Kidney (tissue), 13 donors: ENCODE measurements at regions not wholly inside any gene's neighbourhood (a gene's known extent, or its start where the extent isn't known, plus 50 kb on each side); places are given as distances from the start of the nearest gene placed in this dataset.
"Not testable (repeated sequence)": the region's sequence is repeated elsewhere in the genome, so short reads cannot be mapped to it uniquely, and the experiment has no call there.

Experiments used
- DNase-seq, 5 donors: peaks; one replicate each; pipeline ENCODE4 v3.0.0-alpha.2; 2013 to 2020
- FAIRE-seq: peaks from 2 replicates; lab custom pipeline; 2012; peaks lifted over from hg19 to GRCh38; lab: Jason Lieb, UNC
- H3K27ac ChIP-seq, 2 donors: one replicate each; pipeline ENCODE4 v1.7.0; 2013; ENCODE audit warnings: low read depth in 2 of 2, low read length in 2 of 2, inconsistent platforms in 1 of 2
- H3K27me3 ChIP-seq: one replicate; pipeline ENCODE4 v1.7.1; 2013; ENCODE audit warnings: low read length, inconsistent platforms; ENCODE audit not compliant: control insufficient read depth, insufficient read depth
- H3K36me3 ChIP-seq, 3 donors: one replicate each; pipeline versions ENCODE4 v1.7.0 to v1.7.1; 2013; ENCODE audit warnings: low read length in 3 of 3, control low read depth in 1 of 3, inconsistent platforms in 1 of 3; ENCODE audit not compliant: insufficient read depth in 3 of 3, control insufficient read depth in 2 of 3
- H3K4me1 ChIP-seq, 3 donors: one replicate each; pipeline versions ENCODE4 v1.7.0 to v1.7.1; 2013; ENCODE audit warnings: low read length in 3 of 3, inconsistent platforms in 1 of 3, low read depth in 1 of 3; ENCODE audit not compliant: control insufficient read depth in 2 of 3, insufficient read depth in 2 of 3
- H3K4me3 ChIP-seq, 3 donors: one replicate each; pipeline versions ENCODE4 v1.7.0 to v1.8.1; 2013; ENCODE audit warnings: low read length in 3 of 3, control low read depth in 1 of 3, inconsistent platforms in 1 of 3
- H3K9ac ChIP-seq, 3 donors: one replicate each; pipeline versions ENCODE4 v1.7.0 to v1.7.1; 2013; ENCODE audit warnings: low read length in 3 of 3, control low read depth in 1 of 3, inconsistent platforms in 1 of 3
- H3K9me3 ChIP-seq, 3 donors: one replicate each; pipeline versions ENCODE4 v1.7.0 to v1.7.1; 2013; ENCODE audit warnings: low read length in 3 of 3, control low read depth in 1 of 3, inconsistent platforms in 1 of 3; ENCODE audit not compliant: control insufficient read depth in 2 of 3, insufficient read depth in 1 of 3
- intact Hi-C: fragments of 100-400 bp; cut with DNase I; formaldehyde crosslinking; loops from one replicate; pipeline ENCODE4 v1.11.1; 2022
- TF ChIP-seq, protein P1 (sequence below): IDR thresholded peaks from 3 replicates; pipeline ENCODE4 v1.5.1; 2012; ENCODE audit warnings: mild to moderate bottlenecking, moderate library complexity, borderline replicate concordance; ENCODE audit not compliant: insufficient read depth; ENCODE audit errors: extremely low read depth
- donor health status: control.
- donor health status: control.
- donor health status: control.
- donor health status: control.
- donor health status: control.
- donor health status: DM: yes; HTN: yes; CAD: no.
- donor health status: Normal renal cell carcinoma (clear cell type).

- no peaks in the 10 kb centered on the region for H3K4me1 ChIP-seq
- H3K4me3 ChIP-seq = no peak overlapping the region
- H3K9me3 ChIP-seq = no peaks in the 10 kb centered on the region
- no peaks in the 10 kb centered on the region for H3K36me3 ChIP-seq
- no peak overlapping the region for H3K27ac ChIP-seq
- DNase-seq (no peak), FAIRE-seq (no peak)
- intact Hi-C loops = no loop called here
- H3K27me3 ChIP-seq = no peaks in the 10 kb centered on the region
- H3K9ac ChIP-seq = no peak overlapping the region
- TF ChIP-seq, protein P1, sequence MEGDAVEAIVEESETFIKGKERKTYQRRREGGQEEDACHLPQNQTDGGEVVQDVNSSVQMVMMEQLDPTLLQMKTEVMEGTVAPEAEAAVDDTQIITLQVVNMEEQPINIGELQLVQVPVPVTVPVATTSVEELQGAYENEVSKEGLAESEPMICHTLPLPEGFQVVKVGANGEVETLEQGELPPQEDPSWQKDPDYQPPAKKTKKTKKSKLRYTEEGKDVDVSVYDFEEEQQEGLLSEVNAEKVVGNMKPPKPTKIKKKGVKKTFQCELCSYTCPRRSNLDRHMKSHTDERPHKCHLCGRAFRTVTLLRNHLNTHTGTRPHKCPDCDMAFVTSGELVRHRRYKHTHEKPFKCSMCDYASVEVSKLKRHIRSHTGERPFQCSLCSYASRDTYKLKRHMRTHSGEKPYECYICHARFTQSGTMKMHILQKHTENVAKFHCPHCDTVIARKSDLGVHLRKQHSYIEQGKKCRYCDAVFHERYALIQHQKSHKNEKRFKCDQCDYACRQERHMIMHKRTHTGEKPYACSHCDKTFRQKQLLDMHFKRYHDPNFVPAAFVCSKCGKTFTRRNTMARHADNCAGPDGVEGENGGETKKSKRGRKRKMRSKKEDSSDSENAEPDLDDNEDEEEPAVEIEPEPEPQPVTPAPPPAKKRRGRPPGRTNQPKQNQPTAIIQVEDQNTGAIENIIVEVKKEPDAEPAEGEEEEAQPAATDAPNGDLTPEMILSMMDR = no peak
These were observed 355.9 kb downstream of the PTPRU start for GRCh38 chr1:29592261-29592615.

GRCh38 chr1:29591601-29592260 is 355.4 kb downstream of the PTPRU start:
- H3K9ac ChIP-seq = no peak overlapping the region
- H3K27ac ChIP-seq = no peak overlapping the region
- H3K4me3 ChIP-seq = no peak overlapping the region
- no peak for DNase-seq
- H3K9me3 ChIP-seq = no peaks in the 10 kb centered on the region
- TF ChIP-seq, protein P1 = no peak
- no peak for FAIRE-seq
- intact Hi-C loops = no loop called here
- H3K4me1 ChIP-seq = no peaks in the 10 kb centered on the region
- H3K36me3 ChIP-seq = no peaks in the 10 kb centered on the region
- no peaks in the 10 kb centered on the region for H3K27me3 ChIP-seq

GRCh38 chr1:29590583-29591565 is 354.6 kb downstream of the PTPRU start:
- Histone ChIP-seq H3K9ac (no peak overlapping the region), H3K27me3 (no peaks in the 10 kb centered on the region), H3K4me3 (no peak overlapping the region), H3K36me3 (no peaks in the 10 kb centered on the region), H3K4me1 (no peaks in the 10 kb centered on the region), H3K27ac (no peak overlapping the region), H3K9me3 (no peaks in the 10 kb centered on the region)
- TF ChIP-seq, protein P1 = no peak
- peak in 1 of 5 donors; percentile 4 for DNase-seq
- no peak for FAIRE-seq
- intact Hi-C loops = no loop called here

- DNase-seq, H3K9ac ChIP-seq, H3K36me3 ChIP-seq, FAIRE-seq, H3K27ac ChIP-seq, H3K27me3 ChIP-seq, H3K9me3 ChIP-seq, H3K4me3 ChIP-seq, intact Hi-C loops, H3K4me1 ChIP-seq: not testable (repeated sequence)
These were observed 353.4 kb downstream of the PTPRU start for GRCh38 chr1:29589716-29590115.
